Mononuclear cell (primary cell): ENCODE measurements at regions not wholly inside any gene's neighbourhood (a gene's known extent, or its start where the extent isn't known, plus 50 kb on each side); places are given as distances from the start of the nearest gene placed in this dataset.

Experiments
- H3K27me3 ChIP-seq: 2 replicates; pipeline ENCODE4 v1.6.0; 2011; ENCODE audit warnings: low read length, control low read depth; ENCODE audit not compliant: insufficient read depth
- H3K4me1 ChIP-seq: 2 replicates; pipeline ENCODE4 v1.5.1; 2011; ENCODE audit warnings: mild to moderate bottlenecking, low read length, control low read depth; ENCODE audit not compliant: insufficient read depth
- H3K4me3 ChIP-seq: 2 replicates; pipeline ENCODE4 v1.5.1; 2011; ENCODE audit warnings: mild to moderate bottlenecking, low read length, moderate library complexity
- H3K9me3 ChIP-seq: 2 replicates; pipeline ENCODE4 v1.5.1; 2011; ENCODE audit warnings: low read depth, mild to moderate bottlenecking, control low read depth, low read length

- H3K4me1 ChIP-seq: no peaks in the 10 kb centered on the region
- H3K27me3 ChIP-seq: peaks cover 4% of the 10 kb centered on the region
- H3K9me3 ChIP-seq: no peaks in the 10 kb centered on the region
- no peak overlapping the region for H3K4me3 ChIP-seq
Observed at GRCh38 chr6:144978208-144978607, 693.1 kb downstream of the UTRN start.

- Histone ChIP-seq H3K4me1 (no peaks in the 10 kb centered on the region), H3K4me3 (no peak overlapping the region), H3K27me3 (peaks cover 10% of the 10 kb centered on the region), H3K9me3 (no peaks in the 10 kb centered on the region)
Observed at GRCh38 chr6:144986271-144986670, 701.1 kb downstream of the UTRN start.

GRCh38 chr6:144989319-144990107 lies 704.4 kb downstream of the UTRN start:
- peaks cover 6% of the 10 kb centered on the region for H3K27me3 ChIP-seq
- no peaks in the 10 kb centered on the region for H3K9me3 ChIP-seq
- H3K4me1 ChIP-seq: no peaks in the 10 kb centered on the region
- no peak overlapping the region for H3K4me3 ChIP-seq

GRCh38 chr6:144990784-144991183 lies 705.6 kb downstream of the UTRN start:
- peaks cover 5% of the 10 kb centered on the region for H3K27me3 ChIP-seq
- H3K4me1 ChIP-seq: no peaks in the 10 kb centered on the region

GRCh38 chr6:144993870-144994269 lies 708.7 kb downstream of the UTRN start:
- no peaks in the 10 kb centered on the region for H3K4me1 ChIP-seq
- no peaks in the 10 kb centered on the region for H3K27me3 ChIP-seq
- H3K4me3 ChIP-seq: no peak overlapping the region
- no peaks in the 10 kb centered on the region for H3K9me3 ChIP-seq

More at GRCh38 chr6:144990784-144991183, 705.6 kb downstream of the UTRN start:
- H3K9me3 ChIP-seq: no peaks in the 10 kb centered on the region
- no peak overlapping the region for H3K4me3 ChIP-seq

- no peaks in the 10 kb centered on the region for H3K9me3 ChIP-seq
- H3K4me3 ChIP-seq: no peak overlapping the region
- no peaks in the 10 kb centered on the region for H3K4me1 ChIP-seq
- H3K27me3 ChIP-seq: no peaks in the 10 kb centered on the region
Observed at GRCh38 chr6:144997996-144998395, 712.9 kb downstream of the UTRN start.

- Histone ChIP-seq H3K9me3 (no peaks in the 10 kb centered on the region), H3K27me3 (no peaks in the 10 kb centered on the region), H3K4me1 (no peaks in the 10 kb centered on the region), H3K4me3 (no peak overlapping the region)
Observed at GRCh38 chr6:144999127-144999526, 714.0 kb downstream of the UTRN start.

GRCh38 chr6:145003145-145003544 lies 718.0 kb downstream of the UTRN start:
- Histone ChIP-seq H3K27me3 (peaks cover 3% of the 10 kb centered on the region), H3K4me1 (no peaks in the 10 kb centered on the region), H3K4me3 (no peak overlapping the region), H3K9me3 (no peaks in the 10 kb centered on the region)

- Histone ChIP-seq H3K27me3 (peaks cover 3% of the 10 kb centered on the region), H3K4me3 (no peak overlapping the region), H3K9me3 (no peaks in the 10 kb centered on the region), H3K4me1 (no peaks in the 10 kb centered on the region)
Observed at GRCh38 chr6:145006914-145007313, 721.8 kb downstream of the UTRN start.

- peaks cover 3% of the 10 kb centered on the region for H3K27me3 ChIP-seq
- no peaks in the 10 kb centered on the region for H3K9me3 ChIP-seq
- no peaks in the 10 kb centered on the region for H3K4me1 ChIP-seq
- H3K4me3 ChIP-seq: no peak overlapping the region
Observed at GRCh38 chr6:145008715-145009114, 723.6 kb downstream of the UTRN start.

GRCh38 chr6:145009711-145010110 lies 724.6 kb downstream of the UTRN start:
- H3K4me3 ChIP-seq: no peak overlapping the region
- H3K4me1 ChIP-seq: no peaks in the 10 kb centered on the region
- H3K9me3 ChIP-seq: no peaks in the 10 kb centered on the region
- peaks cover 3% of the 10 kb centered on the region for H3K27me3 ChIP-seq

- Histone ChIP-seq H3K9me3 (no peaks in the 10 kb centered on the region), H3K4me3 (no peak overlapping the region), H3K27me3 (no peaks in the 10 kb centered on the region), H3K4me1 (no peaks in the 10 kb centered on the region)
Observed at GRCh38 chr6:145012039-145012662, 723.2 kb downstream of the EPM2A start.

GRCh38 chr6:145015739-145016558 lies 719.4 kb downstream of the EPM2A start:
- Histone ChIP-seq H3K4me1 (no peaks in the 10 kb centered on the region), H3K4me3 (no peak overlapping the region), H3K27me3 (no peaks in the 10 kb centered on the region), H3K9me3 (no peaks in the 10 kb centered on the region)

- Histone ChIP-seq H3K4me3 (no peak overlapping the region), H3K27me3 (no peaks in the 10 kb centered on the region), H3K9me3 (no peaks in the 10 kb centered on the region), H3K4me1 (no peaks in the 10 kb centered on the region)
Observed at GRCh38 chr6:145017051-145017450, 718.3 kb downstream of the EPM2A start.

- H3K4me3 ChIP-seq: no peak overlapping the region
- H3K9me3 ChIP-seq: no peaks in the 10 kb centered on the region
- H3K4me1 ChIP-seq: no peaks in the 10 kb centered on the region
- no peaks in the 10 kb centered on the region for H3K27me3 ChIP-seq
Observed at GRCh38 chr6:145017516-145017915, 717.8 kb downstream of the EPM2A start.
